A673 (cell line): ENCODE measurements at regions not wholly inside any gene's neighbourhood (a gene's known extent, or its start where the extent isn't known, plus 50 kb on each side); places are given as distances from the start of the nearest gene placed in this dataset.

Experiments
- CTCF ChIP-seq: fragments of 300-800, 200-600 bp; sonication (generic); conservative IDR thresholded peaks from 2 replicates; pipeline ENCODE4 v1.5.1; 2017; ENCODE audit warnings: low read depth, mild to moderate bottlenecking, antibody characterized with exemption, low read length, moderate library complexity, mixed read lengths
- EZH2 ChIP-seq: fragments of 200-600 bp; sonication (generic); IDR thresholded peaks from 2 replicates; pipeline ENCODE4 v1.6.1; 2017; ENCODE audit warnings: borderline replicate concordance, low read depth, mild to moderate bottlenecking, mixed read lengths, antibody characterized with exemption, low read length; ENCODE audit not compliant: poor library complexity, severe bottlenecking

- TF ChIP-seq CTCF: no peak
- TF ChIP-seq EZH2: no peak
Observed at GRCh38 chr16:73350707-73351452, 303.0 kb upstream of the ZFHX3 start.
